Hypothalamus (tissue), 51 donors: ENCODE measurements at regions not wholly inside any gene's neighbourhood (a gene's known extent, or its start where the extent isn't known, plus 50 kb on each side); places are given as distances from the start of the nearest gene placed in this dataset.

ENCODE experiments used
- DNase-seq, 51 donors: peaks; one replicate each; lab custom pipeline; 2025; lab: John Stamatoyannopoulos, UW

GRCh38 chr6:144854654-144855053 is 569.5 kb downstream of the UTRN start:
- DNase-seq, result no peak

GRCh38 chr6:144855375-144855774 is 570.2 kb downstream of the UTRN start:
- DNase-seq, result no peak

- DNase-seq, result no peak
These were observed 570.8 kb downstream of the UTRN start for GRCh38 chr6:144855812-144856531.

GRCh38 chr6:144856622-144857021 is 571.5 kb downstream of the UTRN start:
- DNase-seq, result no peak

GRCh38 chr6:144857086-144857485 is 572.0 kb downstream of the UTRN start:
- DNase-seq, result no peak

- no peak for DNase-seq
These were observed 577.6 kb downstream of the UTRN start for GRCh38 chr6:144862769-144863168.

- no peak for DNase-seq
These were observed 582.6 kb downstream of the UTRN start for GRCh38 chr6:144867761-144868160.

- no peak for DNase-seq
These were observed 585.6 kb downstream of the UTRN start for GRCh38 chr6:144870782-144871181.

- no peak for DNase-seq
These were observed 588.7 kb downstream of the UTRN start for GRCh38 chr6:144873623-144874378.

GRCh38 chr6:144876689-144877088 is 591.6 kb downstream of the UTRN start:
- DNase-seq, result no peak

GRCh38 chr6:144877118-144877517 is 592.0 kb downstream of the UTRN start:
- no peak for DNase-seq

GRCh38 chr6:144878577-144878976 is 593.4 kb downstream of the UTRN start:
- peak in 1 of 51 donors; percentile 7 for DNase-seq

- DNase-seq, result no peak
These were observed 594.3 kb downstream of the UTRN start for GRCh38 chr6:144879436-144879835.

- DNase-seq, result no peak
These were observed 597.3 kb downstream of the UTRN start for GRCh38 chr6:144882425-144882824.

GRCh38 chr6:144883915-144884314 is 598.8 kb downstream of the UTRN start:
- no peak for DNase-seq

- DNase-seq, result no peak
These were observed 600.7 kb downstream of the UTRN start for GRCh38 chr6:144885817-144886216.

GRCh38 chr6:144886682-144887081 is 601.5 kb downstream of the UTRN start:
- DNase-seq, result no peak

GRCh38 chr6:144888621-144889020 is 603.5 kb downstream of the UTRN start:
- no peak for DNase-seq

- no peak for DNase-seq
These were observed 608.6 kb downstream of the UTRN start for GRCh38 chr6:144893680-144894151.

- no peak for DNase-seq
These were observed 609.1 kb downstream of the UTRN start for GRCh38 chr6:144894240-144894639.

- no peak for DNase-seq
These were observed 610.5 kb downstream of the UTRN start for GRCh38 chr6:144895313-144896278.
